ENCODE measurements at regions not wholly inside any gene's neighbourhood (a gene's known extent, or its start where the extent isn't known, plus 50 kb on each side); places are given as distances from the start of the nearest gene placed in this dataset.

- Histone ChIP-seq H2AFZ (ENCODE audit: insufficient read depth, low read depth, low read length, poor library complexity, severe bottlenecking) (no peak overlapping the region), H3K27me3 (replicated peaks in 1 of 4; ENCODE audit: control extremely low read depth in 1 of 4, control insufficient read depth in 3 of 4, insufficient read depth in 4 of 4, low read length in 3 of 4) (peaks cover 0 to 3% (median 0%) of the 10 kb centered on the region in 4 experiments), H3K27ac (ENCODE audit: low read length in 2 of 2) (no peak overlapping the region), H3K79me2 (ENCODE audit: control insufficient read depth, insufficient read depth, low read length) (no peaks in the 10 kb centered on the region), H4K20me1 (ENCODE audit: control insufficient read depth, insufficient read depth, low read length, poor library complexity, severe bottlenecking) (no peaks in the 10 kb centered on the region), H3K9me3 (ENCODE audit: control extremely low read depth in 1 of 3, control insufficient read depth in 2 of 3, insufficient read depth in 1 of 3, low read length in 2 of 3) (no peaks in the 10 kb centered on the region), H3K4me1 (ENCODE audit: control insufficient read depth in 2 of 2, insufficient read depth in 2 of 2, low read length in 2 of 2) (no peaks in the 10 kb centered on the region), H3K4me2 (replicated peaks; ENCODE audit: low read depth, low read length, poor library complexity, severe bottlenecking) (no peak overlapping the region), H3K36me3 (replicated peaks in 1 of 2; ENCODE audit: control extremely low read depth in 1 of 2, control insufficient read depth in 1 of 2, extremely low read depth in 1 of 2, insufficient read depth in 2 of 2, low read length in 1 of 2) (no peaks in the 10 kb centered on the region), H3K9ac (ENCODE audit: low read length) (no peak overlapping the region), H3K4me3 (ENCODE audit: control extremely low read depth in 1 of 5, extremely low read depth in 1 of 5, insufficient read depth in 1 of 5, low read depth in 2 of 5, low read length in 4 of 5) (no peak overlapping the region)
- DNase-seq (no peak), ATAC-seq (ENCODE audit: low read depth) (no peak)
- TF ChIP-seq CTCF (IDR thresholded peaks at IDR 0.05) (no peak), EZH2 (IDR thresholded peaks at IDR 0.05; ENCODE audit: borderline replicate concordance, insufficient read depth, low read depth, low read length, poor library complexity, severe bottlenecking) (no peak)
- no CpG with 5 or more reads among the region's 2 CpGs for WGBS (ENCODE audit: insufficient coverage)
- Mint-ChIP-seq H3K27ac (no peak overlapping the region), H3K4me1 (peaks cover under 1% of the 10 kb centered on the region), H3K9me3 (ENCODE audit: insufficient read depth) (no peaks in the 10 kb centered on the region), H3K27me3 (peaks cover 3% of the 10 kb centered on the region), H3K4me3 (no peak overlapping the region)
- ChIA-PET CTCF (no interaction called here), POLR2A (no interaction called here)
- intact Hi-C loops (cut with micrococcal nuclease), result no loop called here
Measured at GRCh38 chr14:34181338-34181737, 230.5 kb upstream of the EGLN3 start.

GRCh38 chr14:34180869-34181268 is 230.0 kb upstream of the EGLN3 start:
- DNase-seq (no peak), ATAC-seq (ENCODE audit: low read depth) (no peak)
- H3K79me2 ChIP-seq (ENCODE audit: control insufficient read depth, insufficient read depth, low read length), result no peaks in the 10 kb centered on the region
- intact Hi-C loops (cut with micrococcal nuclease), result no loop called here
- H3K36me3 ChIP-seq (replicated peaks in 1 of 2; ENCODE audit: control extremely low read depth in 1 of 2, control insufficient read depth in 1 of 2, extremely low read depth in 1 of 2, insufficient read depth in 2 of 2, low read length in 1 of 2), result no peaks in the 10 kb centered on the region
- no peak overlapping the region for H3K4me3 ChIP-seq (ENCODE audit: control extremely low read depth in 1 of 5, extremely low read depth in 1 of 5, insufficient read depth in 1 of 5, low read depth in 2 of 5, low read length in 4 of 5)
- ChIA-PET POLR2A (no interaction called here), CTCF (no interaction called here)
- no peak overlapping the region for H3K27ac Mint-ChIP-seq
- H3K4me1 Mint-ChIP-seq, result peaks cover 4% of the 10 kb centered on the region
- H3K9me3 Mint-ChIP-seq (ENCODE audit: insufficient read depth), result no peaks in the 10 kb centered on the region
- no peak overlapping the region for H3K4me2 ChIP-seq (replicated peaks; ENCODE audit: low read depth, low read length, poor library complexity, severe bottlenecking)
- H3K27ac ChIP-seq (ENCODE audit: low read length in 2 of 2), result no peak overlapping the region
- WGBS (ENCODE audit: insufficient coverage), result no CpG with 5 or more reads among the region's 2 CpGs
- H3K27me3 Mint-ChIP-seq, result peaks cover 3% of the 10 kb centered on the region
- no peak overlapping the region for H3K4me3 Mint-ChIP-seq
- H3K4me1 ChIP-seq (ENCODE audit: control insufficient read depth in 2 of 2, insufficient read depth in 2 of 2, low read length in 2 of 2), result peaks cover 1 to 2% of the 10 kb centered on the region in 2 donors
- no peak overlapping the region for H3K9ac ChIP-seq (ENCODE audit: low read length)
- H3K9me3 ChIP-seq (ENCODE audit: control extremely low read depth in 1 of 3, control insufficient read depth in 2 of 3, insufficient read depth in 1 of 3, low read length in 2 of 3), result no peaks in the 10 kb centered on the region
- H4K20me1 ChIP-seq (ENCODE audit: control insufficient read depth, insufficient read depth, low read length, poor library complexity, severe bottlenecking), result no peaks in the 10 kb centered on the region
- TF ChIP-seq EZH2 (IDR thresholded peaks at IDR 0.05; ENCODE audit: borderline replicate concordance, insufficient read depth, low read depth, low read length, poor library complexity, severe bottlenecking), result no peak
- TF ChIP-seq CTCF (IDR thresholded peaks at IDR 0.05), result no peak
- H2AFZ ChIP-seq (ENCODE audit: insufficient read depth, low read depth, low read length, poor library complexity, severe bottlenecking), result no peak overlapping the region
- H3K27me3 ChIP-seq (replicated peaks in 1 of 4; ENCODE audit: control extremely low read depth in 1 of 4, control insufficient read depth in 3 of 4, insufficient read depth in 4 of 4, low read length in 3 of 4), result peaks cover 0 to 3% (median 0%) of the 10 kb centered on the region in 4 experiments
